IPS-18a (cell line): ENCODE measurements at regions not wholly inside any gene's neighbourhood (a gene's known extent, or its start where the extent isn't known, plus 50 kb on each side); places are given as distances from the start of the nearest gene placed in this dataset.
"Not testable (repeated sequence)": the region's sequence is repeated elsewhere in the genome, so short reads cannot be mapped to it uniquely, and the experiment has no call there.

ENCODE experiments used
- H3K27ac ChIP-seq: one replicate; pipeline ENCODE4 v1.5.1; 2013; ENCODE audit warnings: low read length
- H3K27me3 ChIP-seq: one replicate; pipeline ENCODE4 v1.6.1; 2013; ENCODE audit warnings: mild to moderate bottlenecking, low read length; ENCODE audit not compliant: control insufficient read depth, insufficient read depth
- H3K36me3 ChIP-seq: one replicate; pipeline ENCODE4 v1.6.1; 2013; ENCODE audit warnings: low read depth, low read length; ENCODE audit not compliant: control insufficient read depth
- H3K4me1 ChIP-seq: one replicate; pipeline ENCODE4 v1.6.1; 2013; ENCODE audit warnings: low read depth, low read length; ENCODE audit not compliant: control insufficient read depth
- H3K4me3 ChIP-seq: one replicate; pipeline ENCODE4 v1.5.1; 2013; ENCODE audit warnings: low read length
- H3K9ac ChIP-seq: one replicate; pipeline ENCODE4 v1.6.1; 2013; ENCODE audit warnings: mild to moderate bottlenecking, low read length, moderate library complexity
- H3K9me3 ChIP-seq: one replicate; pipeline ENCODE4 v1.6.1; 2013; ENCODE audit warnings: low read depth, low read length; ENCODE audit not compliant: control insufficient read depth

- no peak overlapping the region for H3K4me3 ChIP-seq
- no peak overlapping the region for H3K27ac ChIP-seq
- H3K9me3 ChIP-seq, result no peaks in the 10 kb centered on the region
- H3K36me3 ChIP-seq, result no peaks in the 10 kb centered on the region
- no peaks in the 10 kb centered on the region for H3K27me3 ChIP-seq
- no peak overlapping the region for H3K9ac ChIP-seq
- H3K4me1 ChIP-seq, result no peaks in the 10 kb centered on the region
These were observed 427.0 kb upstream of the DDI1 start for GRCh38 chr11:103609117-103610066.

- Histone ChIP-seq H3K9me3 (no peaks in the 10 kb centered on the region), H3K27ac (no peak overlapping the region), H3K4me3 (no peak overlapping the region), H3K36me3 (no peaks in the 10 kb centered on the region), H3K27me3 (no peaks in the 10 kb centered on the region), H3K4me1 (no peaks in the 10 kb centered on the region), H3K9ac (no peak overlapping the region)
These were observed 426.0 kb upstream of the DDI1 start for GRCh38 chr11:103610435-103610834.

- H3K9ac ChIP-seq, H3K36me3 ChIP-seq, H3K9me3 ChIP-seq, H3K27me3 ChIP-seq, H3K27ac ChIP-seq, H3K4me3 ChIP-seq, H3K4me1 ChIP-seq: not testable (repeated sequence)
These were observed 424.7 kb upstream of the DDI1 start for GRCh38 chr11:103611526-103612260.

GRCh38 chr11:103612451-103612850 lies 424.0 kb upstream of the DDI1 start:
- H3K27me3 ChIP-seq, H3K36me3 ChIP-seq, H3K9ac ChIP-seq, H3K9me3 ChIP-seq, H3K4me3 ChIP-seq, H3K4me1 ChIP-seq, H3K27ac ChIP-seq: not testable (repeated sequence)

- H3K9ac ChIP-seq, H3K27ac ChIP-seq, H3K27me3 ChIP-seq, H3K36me3 ChIP-seq, H3K4me1 ChIP-seq, H3K9me3 ChIP-seq, H3K4me3 ChIP-seq: not testable (repeated sequence)
These were observed 419.9 kb upstream of the DDI1 start for GRCh38 chr11:103616586-103616985.

- Histone ChIP-seq H3K27me3 (no peaks in the 10 kb centered on the region), H3K36me3 (no peaks in the 10 kb centered on the region), H3K4me1 (no peaks in the 10 kb centered on the region), H3K9me3 (no peaks in the 10 kb centered on the region), H3K9ac (no peak overlapping the region), H3K27ac (no peak overlapping the region), H3K4me3 (no peak overlapping the region)
These were observed 417.9 kb upstream of the DDI1 start for GRCh38 chr11:103618528-103618927.

GRCh38 chr11:103619480-103619879 lies 417.0 kb upstream of the DDI1 start:
- Histone ChIP-seq H3K4me3 (no peak overlapping the region), H3K27ac (no peak overlapping the region), H3K36me3 (no peaks in the 10 kb centered on the region), H3K4me1 (no peaks in the 10 kb centered on the region), H3K27me3 (no peaks in the 10 kb centered on the region), H3K9me3 (no peaks in the 10 kb centered on the region), H3K9ac (no peak overlapping the region)

GRCh38 chr11:103619938-103620337 lies 416.5 kb upstream of the DDI1 start:
- H3K9me3 ChIP-seq, result no peaks in the 10 kb centered on the region
- H3K27me3 ChIP-seq, result no peaks in the 10 kb centered on the region
- H3K4me3 ChIP-seq, result no peak overlapping the region
- no peak overlapping the region for H3K27ac ChIP-seq
- no peaks in the 10 kb centered on the region for H3K36me3 ChIP-seq
- H3K4me1 ChIP-seq, result peaks cover 1% of the 10 kb centered on the region
- no peak overlapping the region for H3K9ac ChIP-seq

- no peaks in the 10 kb centered on the region for H3K27me3 ChIP-seq
- no peaks in the 10 kb centered on the region for H3K9me3 ChIP-seq
- peaks cover 7% of the 10 kb centered on the region for H3K4me1 ChIP-seq
- no peaks in the 10 kb centered on the region for H3K36me3 ChIP-seq
- no peak overlapping the region for H3K9ac ChIP-seq
- H3K27ac ChIP-seq, result no peak overlapping the region
- no peak overlapping the region for H3K4me3 ChIP-seq
These were observed 414.1 kb upstream of the DDI1 start for GRCh38 chr11:103622296-103622695.

GRCh38 chr11:103623933-103624332 lies 412.5 kb upstream of the DDI1 start:
- H3K36me3 ChIP-seq, result no peaks in the 10 kb centered on the region
- H3K9ac ChIP-seq, result no peak overlapping the region
- no peak overlapping the region for H3K4me3 ChIP-seq
- no peak overlapping the region for H3K27ac ChIP-seq
- H3K4me1 ChIP-seq, result peaks cover 7% of the 10 kb centered on the region
- H3K9me3 ChIP-seq, result no peaks in the 10 kb centered on the region
- H3K27me3 ChIP-seq, result no peaks in the 10 kb centered on the region

- no peak overlapping the region for H3K4me3 ChIP-seq
- peaks cover 7% of the 10 kb centered on the region for H3K4me1 ChIP-seq
- no peak overlapping the region for H3K9ac ChIP-seq
- H3K36me3 ChIP-seq, result no peaks in the 10 kb centered on the region
- no peaks in the 10 kb centered on the region for H3K27me3 ChIP-seq
- no peak overlapping the region for H3K27ac ChIP-seq
- H3K9me3 ChIP-seq, result no peaks in the 10 kb centered on the region
These were observed 411.5 kb upstream of the DDI1 start for GRCh38 chr11:103624708-103625623.
